ENCODE measurements at regions not wholly inside any gene's neighbourhood (a gene's known extent, or its start where the extent isn't known, plus 50 kb on each side); places are given as distances from the start of the nearest gene placed in this dataset.

DNA sequence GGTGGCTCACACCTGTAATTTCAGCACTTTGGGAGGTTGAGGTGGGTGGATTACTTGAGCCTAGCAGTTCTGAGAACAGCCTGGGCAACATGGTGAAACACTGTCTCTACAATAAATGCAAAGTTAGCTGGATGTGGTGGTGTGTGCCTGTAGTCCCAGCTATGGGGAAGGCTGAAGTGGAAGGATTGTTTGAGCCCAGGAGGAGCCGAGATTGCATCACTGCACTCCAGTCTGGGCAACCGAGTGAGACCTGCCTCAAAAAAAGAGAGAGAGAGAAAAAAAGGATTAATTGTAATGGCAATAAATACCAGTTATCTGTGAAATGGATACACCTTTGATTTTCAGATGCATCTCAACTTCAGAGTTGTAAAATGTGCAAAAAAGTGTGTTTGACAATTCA is 58.8 kb downstream of the SPRY1 start:
- TF ChIP-seq CTCF (conservative IDR thresholded peaks at IDR 0.05; ENCODE audit: low read depth, low read length), result no peak
- no peak for DNase-seq (ENCODE audit: low read depth)
- no peak overlapping the region for H3K4me3 ChIP-seq (ENCODE audit: low read length)

DNA sequence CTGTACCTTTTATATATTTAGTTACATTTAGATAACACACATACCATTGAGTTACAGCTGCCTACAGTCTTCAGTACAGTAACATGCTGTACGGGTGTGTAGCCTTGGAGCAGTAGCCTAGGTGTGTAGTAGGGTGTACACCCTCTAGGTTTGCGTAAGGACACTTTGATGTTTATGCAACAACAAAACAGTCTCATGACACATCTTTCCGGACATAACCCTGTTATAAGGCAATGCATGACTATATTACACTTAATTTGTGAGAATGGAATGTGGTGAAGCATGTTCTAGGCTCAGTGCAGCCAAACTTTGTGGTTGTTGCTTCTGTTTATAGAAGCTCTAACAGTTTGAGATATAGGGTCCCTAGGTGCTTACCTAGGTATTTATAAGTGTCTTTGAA is 65.4 kb downstream of the SPRY1 start:
- no peak for DNase-seq (ENCODE audit: low read depth)

DNA sequence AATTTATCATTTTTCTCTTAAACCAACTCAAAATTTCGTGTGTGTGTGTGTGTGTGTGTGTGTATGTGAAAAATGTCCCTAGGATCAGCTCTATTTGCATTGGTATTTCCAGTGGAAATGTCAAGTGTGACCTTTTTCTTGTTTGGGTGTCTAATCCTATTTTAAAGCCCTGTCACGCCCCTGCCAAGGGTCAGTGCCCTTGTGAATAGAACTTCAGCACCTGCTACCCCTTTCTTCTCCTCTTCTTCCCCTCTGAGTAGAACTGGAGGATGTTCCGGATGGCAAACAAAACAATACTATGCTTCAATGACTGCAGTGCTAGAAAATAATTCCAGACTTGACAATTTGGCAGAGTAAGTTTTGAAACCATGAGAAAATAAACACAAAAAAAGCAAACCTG is 67.3 kb downstream of the SPRY1 start:
- no peak overlapping the region for H3K4me3 ChIP-seq (ENCODE audit: low read length)
- TF ChIP-seq CTCF (conservative IDR thresholded peaks at IDR 0.05; ENCODE audit: low read depth, low read length), result no peak
- DNase-seq (ENCODE audit: low read depth), result no peak

More for the DNA sequence above, 65.4 kb downstream of the SPRY1 start:
- TF ChIP-seq CTCF (conservative IDR thresholded peaks at IDR 0.05; ENCODE audit: low read depth, low read length), result no peak
- H3K4me3 ChIP-seq (ENCODE audit: low read length), result no peak overlapping the region

GRCh38 chr4:123465416-123465815 is 68.8 kb downstream of the SPRY1 start:
- H3K4me3 ChIP-seq (ENCODE audit: low read length), result no peak overlapping the region
- DNase-seq (ENCODE audit: low read depth), result no peak
- TF ChIP-seq CTCF (conservative IDR thresholded peaks at IDR 0.05; ENCODE audit: low read depth, low read length), result no peak

DNA sequence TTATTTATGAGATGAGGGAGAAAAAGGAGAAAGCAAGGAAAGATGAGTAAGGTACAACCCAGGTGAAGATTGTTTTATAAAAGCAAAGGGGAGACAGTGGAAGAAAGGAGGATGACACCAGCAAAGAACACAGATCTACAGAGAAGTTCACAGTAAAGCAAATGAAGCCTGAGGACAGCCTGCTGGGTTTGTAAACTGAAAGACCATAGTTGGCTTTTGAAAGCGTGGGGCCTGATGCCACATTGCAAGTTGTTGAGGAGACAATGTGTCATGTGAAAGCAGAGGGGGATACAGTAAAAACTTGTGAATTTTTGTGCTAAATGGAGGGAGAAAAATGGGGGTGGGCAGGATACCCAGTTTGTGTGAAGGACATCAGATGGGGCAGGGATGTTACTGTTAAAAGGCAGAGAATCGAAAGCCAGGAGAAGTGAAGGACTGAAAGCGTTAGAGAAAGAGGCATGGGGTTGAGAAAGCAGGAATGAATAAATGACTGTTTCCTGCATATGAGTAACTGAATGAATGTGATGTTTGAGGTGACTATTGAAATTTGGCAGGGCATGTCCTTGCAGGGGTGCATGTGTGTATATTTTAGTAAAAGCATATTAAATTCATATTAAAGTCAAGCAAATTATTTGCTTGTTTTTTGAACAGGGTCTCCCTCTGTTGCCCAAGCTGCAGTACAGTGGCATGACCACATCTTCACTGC is 69.6 kb downstream of the SPRY1 start:
- no peak overlapping the region for H3K4me3 ChIP-seq (ENCODE audit: low read length)
- no peak for TF ChIP-seq CTCF (conservative IDR thresholded peaks at IDR 0.05; ENCODE audit: low read depth, low read length)
- DNase-seq (ENCODE audit: low read depth), result no peak

- no peak for DNase-seq (ENCODE audit: low read depth)
- H3K4me3 ChIP-seq (ENCODE audit: low read length), result no peak overlapping the region
- no peak for TF ChIP-seq CTCF (conservative IDR thresholded peaks at IDR 0.05; ENCODE audit: low read depth, low read length)
These were observed 72.0 kb downstream of the SPRY1 start for GRCh38 chr4:123468479-123469031.

DNA sequence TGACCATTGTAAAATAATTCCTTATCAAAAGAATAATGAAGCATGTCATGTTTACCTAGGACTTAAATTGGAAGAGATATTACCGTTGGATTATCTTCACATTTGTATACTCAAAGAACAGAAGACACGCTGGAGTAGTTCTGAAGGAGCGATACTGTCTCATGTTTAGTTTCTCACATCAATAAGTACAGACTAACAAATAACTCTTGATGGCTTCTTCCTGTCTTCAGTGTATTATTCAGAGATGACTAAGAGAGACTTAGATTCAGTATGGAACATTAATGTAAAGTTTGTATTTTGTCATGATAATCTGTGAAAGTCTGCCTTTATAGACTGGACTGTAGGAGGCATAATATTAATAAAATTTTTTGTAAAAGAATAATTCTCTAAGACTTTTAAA is 72.7 kb downstream of the SPRY1 start:
- no peak for DNase-seq (ENCODE audit: low read depth)
- no peak for TF ChIP-seq CTCF (conservative IDR thresholded peaks at IDR 0.05; ENCODE audit: low read depth, low read length)

More for the DNA sequence above, 72.7 kb downstream of the SPRY1 start:
- H3K4me3 ChIP-seq (ENCODE audit: low read length), result no peak overlapping the region
